GM23338 (cell line): ENCODE measurements at regions not wholly inside any gene's neighbourhood (a gene's known extent, or its start where the extent isn't known, plus 50 kb on each side); places are given as distances from the start of the nearest gene placed in this dataset.
A peak's percentile ranks its signal among the peaks of the same experiment; 100 is the strongest.

Source experiments
- ATAC-seq: fragments of 200-7000 bp; cut with Tn5 transposase; 3 replicates; pipeline ENCODE4 v1.9.1; 2020
- DNase-seq: peaks from one replicate; pipeline ENCODE4 v3.0.0-alpha.2; 2015; ENCODE audit warnings: low spot score
- H2AFZ ChIP-seq: fragments of 200-600 bp; sonication (generic); 2 replicates; pipeline ENCODE4 v1.8.0; 2016; ENCODE audit warnings: antibody characterized with exemption, mild to moderate bottlenecking, moderate library complexity
- H3F3A ChIP-seq: fragments of 200-600 bp; sonication (generic); replicated peaks from 2 replicates; pipeline ENCODE4 v1.8.0; 2017; ENCODE audit warnings: antibody characterized with exemption, mixed run types, low read depth
- H3K27ac ChIP-seq: fragments of 200-600 bp; sonication (generic); 2 replicates; pipeline ENCODE4 v1.6.1; 2016; ENCODE audit warnings: low read depth
- H3K27me3 ChIP-seq: fragments of 200-600 bp; sonication (generic); 2 replicates; pipeline ENCODE4 v1.8.0; 2016; ENCODE audit warnings: mild to moderate bottlenecking, mixed run types, moderate library complexity; ENCODE audit not compliant: insufficient read depth
- H3K36me3 ChIP-seq: fragments of 200-600 bp; sonication (generic); 2 replicates; pipeline ENCODE4 v1.8.0; 2016; ENCODE audit warnings: mild to moderate bottlenecking; ENCODE audit not compliant: insufficient read depth
- H3K4me1 ChIP-seq: fragments of 200-600 bp; sonication (generic); 2 replicates; pipeline ENCODE4 v1.8.0; 2016; ENCODE audit warnings: mild to moderate bottlenecking, moderate library complexity; ENCODE audit not compliant: insufficient read depth
- H3K4me2 ChIP-seq: fragments of 200-600 bp; sonication (generic); 2 replicates; pipeline ENCODE4 v1.7.1; 2017; ENCODE audit warnings: mixed run types
- H3K4me3 ChIP-seq: fragments of 200-600 bp; sonication (generic); 2 replicates; pipeline ENCODE4 v1.6.1; 2016; ENCODE audit warnings: mixed run types
- H3K79me2 ChIP-seq: fragments of 200-600 bp; sonication (generic); replicated peaks from 2 replicates; pipeline ENCODE4 v1.8.0; 2017; ENCODE audit warnings: mild to moderate bottlenecking; ENCODE audit not compliant: insufficient read depth
- H3K9me2 ChIP-seq: fragments of 200-600 bp; sonication (generic); 2 replicates; pipeline ENCODE4 v1.8.0; 2017; ENCODE audit not compliant: insufficient read depth
- H4K20me1 ChIP-seq: fragments of 200-600 bp; sonication (generic); replicated peaks from 2 replicates; pipeline ENCODE4 v1.8.0; 2017; ENCODE audit warnings: mild to moderate bottlenecking; ENCODE audit not compliant: insufficient read depth
- H3K27ac Mint-ChIP-seq: 2 replicates; pipeline ENCODE4 v1.8.0; 2020; ENCODE audit warnings: inconsistent platforms, mild to moderate bottlenecking, moderate library complexity, mixed read lengths
- H3K27me3 Mint-ChIP-seq: 3 replicates; pipeline ENCODE4 v1.8.0; 2022; ENCODE audit warnings: low read depth, mild to moderate bottlenecking, moderate library complexity, mixed read lengths, inconsistent platforms; ENCODE audit not compliant: insufficient read depth, poor library complexity
- H3K36me3 Mint-ChIP-seq: 3 replicates; pipeline ENCODE4 v1.8.0; 2021; ENCODE audit warnings: low read depth, mild to moderate bottlenecking, inconsistent platforms, moderate library complexity, mixed read lengths
- H3K4me1 Mint-ChIP-seq: 3 replicates; pipeline ENCODE4 v1.8.0; 2020; ENCODE audit warnings: mild to moderate bottlenecking, inconsistent platforms, mixed read lengths
- H3K4me3 Mint-ChIP-seq: 3 replicates; pipeline ENCODE4 v1.8.0; 2021; ENCODE audit warnings: moderate library complexity, mild to moderate bottlenecking, inconsistent platforms, mixed read lengths
- H3K9me3 Mint-ChIP-seq: 3 replicates; pipeline ENCODE4 v1.8.0; 2020; ENCODE audit warnings: moderate library complexity, mild to moderate bottlenecking, inconsistent platforms, mixed read lengths
- CREB1 ChIP-seq: fragments of 250-450 bp; sonication (Bioruptor Pico); IDR thresholded peaks from 2 replicates; pipeline ENCODE4 v1.5.0; 2020; ENCODE audit warnings: low read depth, mild to moderate bottlenecking, moderate library complexity
- ETS1 ChIP-seq: IDR thresholded peaks from 2 replicates; pipeline ENCODE4 v1.6.1; 2016; ENCODE audit warnings: antibody characterized with exemption
- EZH2 ChIP-seq: fragments of 200-600 bp; sonication (generic); IDR thresholded peaks from one replicate; pipeline ENCODE4 v1.8.0; 2017; ENCODE audit warnings: antibody characterized with exemption, mild to moderate bottlenecking, low read depth; ENCODE audit not compliant: unreplicated experiment
- NANOG ChIP-seq: IDR thresholded peaks from 2 replicates; pipeline ENCODE4 v1.6.1; 2016; ENCODE audit warnings: antibody characterized with exemption, borderline replicate concordance
- STAT1 ChIP-seq: IDR thresholded peaks from one replicate; pipeline ENCODE4 v1.6.1; 2016; ENCODE audit warnings: antibody characterized with exemption; ENCODE audit not compliant: unreplicated experiment
- ZNF331 ChIP-seq: fragments of 250-450 bp; sonication (Bioruptor Pico); IDR thresholded peaks from 2 replicates; pipeline ENCODE4 v1.5.0; 2020; ENCODE audit warnings: low read depth, mild to moderate bottlenecking, moderate library complexity

GRCh38 chr2:201973305-201973928, 60.2 kb upstream of the FZD7 start:
- H3K79me2 ChIP-seq = peaks cover 37% of the 10 kb centered on the region
- peaks cover 14% of the 10 kb centered on the region for H3K27me3 Mint-ChIP-seq
- H3K4me1 ChIP-seq = peaks cover 66% of the 10 kb centered on the region
- no peaks in the 10 kb centered on the region for H4K20me1 ChIP-seq
- H3K4me3 ChIP-seq = peak overlapping the region; percentile 14; the same call in 1 of the 2 replicates
- peak overlapping the region; percentile 57; the same call in 1 of the 2 replicates for H3K27ac Mint-ChIP-seq
- H3K4me1 Mint-ChIP-seq = peaks cover 76% of the 10 kb centered on the region
- no peak for TF ChIP-seq EZH2
- TF ChIP-seq ETS1 = no peak
- TF ChIP-seq STAT1 = no peak
- peaks cover 13% of the 10 kb centered on the region for H3F3A ChIP-seq
- H3K27ac ChIP-seq = peak overlapping the region; percentile 95
- no peak for DNase-seq
- no peak overlapping the region for H2AFZ ChIP-seq
- H3K9me2 ChIP-seq = peaks cover 9% of the 10 kb centered on the region; the same call in 1 of the 2 replicates
- H3K4me3 Mint-ChIP-seq = no peak overlapping the region; the same call in 2 of the 3 replicates
- no peaks in the 10 kb centered on the region; the same call in 1 of the 2 replicates for H3K36me3 ChIP-seq
- no peaks in the 10 kb centered on the region for H3K27me3 ChIP-seq
- peaks cover 16% of the 10 kb centered on the region; the same call in 2 of the 3 replicates for H3K9me3 Mint-ChIP-seq
- peak; percentile 2 for ATAC-seq
- peaks cover 42% of the 10 kb centered on the region for H3K36me3 Mint-ChIP-seq
- peak overlapping the region; percentile 50 for H3K4me2 ChIP-seq

- no peak overlapping the region for H3K4me3 ChIP-seq
- TF ChIP-seq NANOG (no peak), ETS1 (no peak), CREB1 (CRISPR knock-in tag) (no peak), ZNF331 (CRISPR knock-in tag) (no peak)
- Mint-ChIP-seq H3K9me3 (peaks cover 16% of the 10 kb centered on the region; the same call in 2 of the 3 replicates), H3K27ac (no peak overlapping the region), H3K27me3 (peaks cover 14% of the 10 kb centered on the region), H3K36me3 (peaks cover 35% of the 10 kb centered on the region), H3K4me1 (peaks cover 76% of the 10 kb centered on the region), H3K4me3 (no peak overlapping the region)
- no peak overlapping the region for H2AFZ ChIP-seq
- no peak overlapping the region for H3K4me2 ChIP-seq
- DNase-seq (no peak), ATAC-seq (no peak)
- peak overlapping the region; percentile 95 for H3K27ac ChIP-seq
- peaks cover 13% of the 10 kb centered on the region for H3F3A ChIP-seq
- no peaks in the 10 kb centered on the region for H4K20me1 ChIP-seq
- H3K9me2 ChIP-seq = peaks cover 9% of the 10 kb centered on the region; the same call in 1 of the 2 replicates
- peaks cover 71% of the 10 kb centered on the region for H3K4me1 ChIP-seq
- H3K79me2 ChIP-seq = peaks cover 29% of the 10 kb centered on the region
- no peaks in the 10 kb centered on the region for H3K27me3 ChIP-seq
- no peaks in the 10 kb centered on the region; the same call in 1 of the 2 replicates for H3K36me3 ChIP-seq
These were observed 59.2 kb upstream of the FZD7 start for GRCh38 chr2:201974171-201975100.
